ENCODE measurements at regions not wholly inside any gene's neighbourhood (a gene's known extent, or its start where the extent isn't known, plus 50 kb on each side); places are given as distances from the start of the nearest gene placed in this dataset.
A peak's percentile ranks its signal among the peaks of the same experiment; 100 is the strongest.

- TF ChIP-seq, protein P1, sequence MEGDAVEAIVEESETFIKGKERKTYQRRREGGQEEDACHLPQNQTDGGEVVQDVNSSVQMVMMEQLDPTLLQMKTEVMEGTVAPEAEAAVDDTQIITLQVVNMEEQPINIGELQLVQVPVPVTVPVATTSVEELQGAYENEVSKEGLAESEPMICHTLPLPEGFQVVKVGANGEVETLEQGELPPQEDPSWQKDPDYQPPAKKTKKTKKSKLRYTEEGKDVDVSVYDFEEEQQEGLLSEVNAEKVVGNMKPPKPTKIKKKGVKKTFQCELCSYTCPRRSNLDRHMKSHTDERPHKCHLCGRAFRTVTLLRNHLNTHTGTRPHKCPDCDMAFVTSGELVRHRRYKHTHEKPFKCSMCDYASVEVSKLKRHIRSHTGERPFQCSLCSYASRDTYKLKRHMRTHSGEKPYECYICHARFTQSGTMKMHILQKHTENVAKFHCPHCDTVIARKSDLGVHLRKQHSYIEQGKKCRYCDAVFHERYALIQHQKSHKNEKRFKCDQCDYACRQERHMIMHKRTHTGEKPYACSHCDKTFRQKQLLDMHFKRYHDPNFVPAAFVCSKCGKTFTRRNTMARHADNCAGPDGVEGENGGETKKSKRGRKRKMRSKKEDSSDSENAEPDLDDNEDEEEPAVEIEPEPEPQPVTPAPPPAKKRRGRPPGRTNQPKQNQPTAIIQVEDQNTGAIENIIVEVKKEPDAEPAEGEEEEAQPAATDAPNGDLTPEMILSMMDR (conservative IDR thresholded peaks at IDR 0.05; ENCODE audit: low read depth, low read length): no peak
- TF ChIP-seq EZH2 (IDR thresholded peaks at IDR 0.05; ENCODE audit: borderline replicate concordance, low read depth, low read length, poor library complexity, severe bottlenecking): no peak
- Histone ChIP-seq H3K27ac (ENCODE audit: low read depth, low read length, poor library complexity, severe bottlenecking) (no peak overlapping the region), H3K4me3 (ENCODE audit: low read depth, low read length, poor library complexity, severe bottlenecking) (no peak overlapping the region), H3K4me1 (ENCODE audit: insufficient read depth, low read length, poor library complexity, severe bottlenecking) (no peaks in the 10 kb centered on the region), H3K36me3 (ENCODE audit: insufficient read depth, low read length, poor library complexity, severe bottlenecking) (no peaks in the 10 kb centered on the region), H3K27me3 (replicated peaks; ENCODE audit: insufficient read depth, low read depth, low read length, poor library complexity) (no peaks in the 10 kb centered on the region), H3K9me3 (ENCODE audit: low read depth, low read length, poor library complexity, severe bottlenecking) (no peaks in the 10 kb centered on the region)
- ChIA-PET CTCF (no interaction called here), POLR2A (ENCODE audit: low non-redundant PET) (interaction anchor here (0.6 kb wide), 1 partner anchor 274 kb away, joined by 3 read pairs; no protein-coding TSS in a partner anchor)
- DNase-seq (ENCODE audit: low spot score): no peak
- BruUV-seq (replicated peaks): no TSS peak
- intact Hi-C loops (cut with micrococcal nuclease; ENCODE audit: unreplicated experiment): loop anchor here (10.0 kb wide), 1 partner anchor 196 kb away; no protein-coding TSS in a partner anchor
Observed at GRCh38 chr14:85858634-85859033, 328.7 kb downstream of the FLRT2 start.

- H3K27me3 ChIP-seq (replicated peaks; ENCODE audit: insufficient read depth, low read depth, low read length, poor library complexity): no peaks in the 10 kb centered on the region
- no peaks in the 10 kb centered on the region for H3K9me3 ChIP-seq (ENCODE audit: low read depth, low read length, poor library complexity, severe bottlenecking)
- no peak overlapping the region for H3K4me3 ChIP-seq (ENCODE audit: low read depth, low read length, poor library complexity, severe bottlenecking)
- no peaks in the 10 kb centered on the region for H3K36me3 ChIP-seq (ENCODE audit: insufficient read depth, low read length, poor library complexity, severe bottlenecking)
- H3K4me1 ChIP-seq (ENCODE audit: insufficient read depth, low read length, poor library complexity, severe bottlenecking): no peaks in the 10 kb centered on the region
- ChIA-PET CTCF (no interaction called here), POLR2A (ENCODE audit: low non-redundant PET) (no interaction called here)
- intact Hi-C loops (cut with micrococcal nuclease; ENCODE audit: unreplicated experiment): loop anchor here (10.0 kb wide), 1 partner anchor 198 kb away; no protein-coding TSS in a partner anchor
- TF ChIP-seq, protein P1 (conservative IDR thresholded peaks at IDR 0.05; ENCODE audit: low read depth, low read length): peak; percentile 55
- TF ChIP-seq EZH2 (IDR thresholded peaks at IDR 0.05; ENCODE audit: borderline replicate concordance, low read depth, low read length, poor library complexity, severe bottlenecking): no peak
- no peak for DNase-seq (ENCODE audit: low spot score)
- BruUV-seq (replicated peaks): no TSS peak
- H3K27ac ChIP-seq (ENCODE audit: low read depth, low read length, poor library complexity, severe bottlenecking): no peak overlapping the region
Observed at GRCh38 chr14:85856430-85856829, 326.5 kb downstream of the FLRT2 start.

DNA sequence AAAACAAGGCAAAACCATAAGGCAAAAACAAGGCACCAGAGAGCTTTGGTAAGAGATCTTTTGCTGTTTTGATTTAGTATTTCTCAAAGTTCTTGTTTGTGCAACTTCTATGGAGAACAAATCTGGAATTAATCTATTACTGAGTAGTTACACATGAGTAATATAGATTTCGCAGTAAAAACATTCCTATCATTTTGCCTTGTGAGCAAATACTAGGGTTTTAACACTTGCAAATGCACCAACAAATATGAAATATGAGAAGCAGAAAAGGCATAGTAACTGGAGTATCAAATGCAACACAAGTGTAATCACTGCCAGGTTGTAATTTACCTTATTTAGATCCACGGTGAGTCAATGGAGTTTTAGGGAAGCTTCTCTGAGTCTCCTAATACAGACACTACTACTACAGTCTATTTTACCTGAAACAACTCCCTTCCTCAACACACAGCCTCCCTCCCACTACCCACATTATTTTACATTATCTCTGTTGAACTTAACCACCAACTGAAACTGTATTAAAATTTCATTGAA lies 324.1 kb downstream of the FLRT2 start:
- H3K36me3 ChIP-seq (ENCODE audit: insufficient read depth, low read length, poor library complexity, severe bottlenecking): no peaks in the 10 kb centered on the region

More for the DNA sequence above, 324.1 kb downstream of the FLRT2 start:
- H3K4me3 ChIP-seq (ENCODE audit: low read depth, low read length, poor library complexity, severe bottlenecking): no peak overlapping the region
- intact Hi-C loops (cut with micrococcal nuclease; ENCODE audit: unreplicated experiment): loop anchor here (10.0 kb wide), 1 partner anchor 201 kb away; no protein-coding TSS in a partner anchor
- no peak overlapping the region for H3K27ac ChIP-seq (ENCODE audit: low read depth, low read length, poor library complexity, severe bottlenecking)
- ChIA-PET CTCF (no interaction called here), POLR2A (ENCODE audit: low non-redundant PET) (no interaction called here)
- no peaks in the 10 kb centered on the region for H3K4me1 ChIP-seq (ENCODE audit: insufficient read depth, low read length, poor library complexity, severe bottlenecking)
- H3K27me3 ChIP-seq (replicated peaks; ENCODE audit: insufficient read depth, low read depth, low read length, poor library complexity): no peaks in the 10 kb centered on the region
- H3K9me3 ChIP-seq (ENCODE audit: low read depth, low read length, poor library complexity, severe bottlenecking): no peaks in the 10 kb centered on the region
- no TSS peak for BruUV-seq (replicated peaks)
- TF ChIP-seq, protein P1 (conservative IDR thresholded peaks at IDR 0.05; ENCODE audit: low read depth, low read length): no peak
- no peak for TF ChIP-seq EZH2 (IDR thresholded peaks at IDR 0.05; ENCODE audit: borderline replicate concordance, low read depth, low read length, poor library complexity, severe bottlenecking)
- DNase-seq (ENCODE audit: low spot score): no peak
